ENCODE measurements at regions not wholly inside any gene's neighbourhood (a gene's known extent, or its start where the extent isn't known, plus 50 kb on each side); places are given as distances from the start of the nearest gene placed in this dataset.

- TF ChIP-seq POLR2A (IDR thresholded peaks at IDR 0.05; ENCODE audit: low read length) (no peak), GATA1 (IDR thresholded peaks at IDR 0.05; ENCODE audit: low read depth, low read length) (no peak)
Observed at GRCh38 chrX:145630081-145630480, 187.5 kb upstream of the SLITRK2 start.

Measured in erythroblast (primary cell).